ENCODE measurements at regions not wholly inside any gene's neighbourhood (a gene's known extent, or its start where the extent isn't known, plus 50 kb on each side); places are given as distances from the start of the nearest gene placed in this dataset.
"Not testable (repeated sequence)": the region's sequence is repeated elsewhere in the genome, so short reads cannot be mapped to it uniquely, and the experiment has no call there.

- ATAC-seq: no peak
- no peak for TF ChIP-seq PPARA (CRISPR knock-in tag; IDR thresholded peaks at IDR 0.05; ENCODE audit: borderline replicate concordance)
- TF ChIP-seq ESRRG (CRISPR knock-in tag; IDR thresholded peaks at IDR 0.05): no peak
- TF ChIP-seq ZNF8 (CRISPR knock-in tag; IDR thresholded peaks at IDR 0.05): no peak
- no peak for TF ChIP-seq CSDC2 (CRISPR knock-in tag; IDR thresholded peaks at IDR 0.05)
- TF ChIP-seq SNAI2 (CRISPR knock-in tag; IDR thresholded peaks at IDR 0.05): no peak
- no peak for TF ChIP-seq ZC3H10 (CRISPR knock-in tag; IDR thresholded peaks at IDR 0.05)
- TF ChIP-seq ZNF70 (CRISPR knock-in tag; IDR thresholded peaks at IDR 0.05): no peak
- TF ChIP-seq ZFP30 (CRISPR knock-in tag; IDR thresholded peaks at IDR 0.05): no peak
Observed at GRCh38 chr11:134957540-134958335, 545.7 kb upstream of the B3GAT1 start.

GRCh38 chr11:134956450-134957210 is 544.6 kb upstream of the B3GAT1 start:
- TF ChIP-seq PATZ1 (CRISPR knock-in tag; IDR thresholded peaks at IDR 0.05; ENCODE audit: borderline replicate concordance) (no peak), ZC3H10 (CRISPR knock-in tag; IDR thresholded peaks at IDR 0.05) (no peak)
- no peak for ATAC-seq

GRCh38 chr11:134955970-134956369 is 543.9 kb upstream of the B3GAT1 start:
- ATAC-seq: not testable (repeated sequence)

GRCh38 chr11:134955281-134955680 is 543.2 kb upstream of the B3GAT1 start:
- ATAC-seq: no peak
- TF ChIP-seq GLIS3 (CRISPR knock-in tag; IDR thresholded peaks at IDR 0.05) (no peak), ARNTL (CRISPR knock-in tag; IDR thresholded peaks at IDR 0.05; ENCODE audit: borderline replicate concordance, low read depth) (no peak), ZNF70 (CRISPR knock-in tag; IDR thresholded peaks at IDR 0.05) (no peak), CREB5 (CRISPR knock-in tag; IDR thresholded peaks at IDR 0.05; ENCODE audit: low read depth) (no peak), TOX (CRISPR knock-in tag; IDR thresholded peaks at IDR 0.05; ENCODE audit: borderline replicate concordance) (no peak), PPARA (CRISPR knock-in tag; IDR thresholded peaks at IDR 0.05; ENCODE audit: borderline replicate concordance) (no peak), ZFP3 (CRISPR knock-in tag; IDR thresholded peaks at IDR 0.05) (no peak), CSRNP3 (CRISPR knock-in tag; IDR thresholded peaks at IDR 0.05) (no peak)

- ATAC-seq: not testable (repeated sequence)
Observed at GRCh38 chr11:134954456-134954855, 542.4 kb upstream of the B3GAT1 start.

- not testable (repeated sequence) for ATAC-seq
Observed at GRCh38 chr11:134953417-134953970, 541.5 kb upstream of the B3GAT1 start.

GRCh38 chr11:134951305-134951700 is 539.3 kb upstream of the B3GAT1 start:
- ATAC-seq: peak; percentile 73
- TF ChIP-seq CREB5 (CRISPR knock-in tag; IDR thresholded peaks at IDR 0.05; ENCODE audit: low read depth) (no peak), CSRNP3 (CRISPR knock-in tag; IDR thresholded peaks at IDR 0.05) (no peak), CSDC2 (CRISPR knock-in tag; IDR thresholded peaks at IDR 0.05) (no peak), BACH2 (CRISPR knock-in tag; IDR thresholded peaks at IDR 0.05; ENCODE audit: borderline replicate concordance) (no peak), ISL1 (CRISPR knock-in tag; IDR thresholded peaks at IDR 0.05) (no peak), PATZ1 (CRISPR knock-in tag; IDR thresholded peaks at IDR 0.05; ENCODE audit: borderline replicate concordance) (no peak), ZNF8 (CRISPR knock-in tag; IDR thresholded peaks at IDR 0.05) (no peak), ZFP3 (CRISPR knock-in tag; IDR thresholded peaks at IDR 0.05) (no peak), GLIS3 (CRISPR knock-in tag; IDR thresholded peaks at IDR 0.05) (no peak), SNAI2 (CRISPR knock-in tag; IDR thresholded peaks at IDR 0.05) (no peak)
